A549 (cell line): ENCODE measurements at regions not wholly inside any gene's neighbourhood (a gene's known extent, or its start where the extent isn't known, plus 50 kb on each side); places are given as distances from the start of the nearest gene placed in this dataset.

ENCODE experiments used
- ATAC-seq, 2 experiments: fragments of 200-7000 bp in 1 of 2; fragments of >200 bp in 1 of 2; cut with Nextera tagmentation in 1 of 2; cut with Tn5 transposase in 1 of 2; 3 replicates each; pipeline versions ENCODE4 v1.8.0 to v1.9.1; 2018 to 2020; ENCODE audit warnings: mild to moderate bottlenecking in 1 of 2, moderate library complexity in 1 of 2
- CTCF ChIA-PET: fragments of 300-600 bp; sonication (Branson Sonifier 250); formaldehyde crosslinking; extraction: SDS; loops from one replicate; lab custom pipeline; 2021; ENCODE audit warnings: antibody characterized with exemption, inconsistent platforms; lab: Yijun Ruan, JAX
- POLR2A ChIA-PET: fragments of 350-600 bp; formaldehyde crosslinking; extraction: SDS; loops from one replicate; lab custom pipeline; 2021; ENCODE audit warnings: antibody characterized with exemption, inconsistent platforms; lab: Yijun Ruan, JAX
- DNase-seq, 2 experiments: peaks; one replicate each; pipeline versions ENCODE4 v3.0.0 to v3.0.0-alpha.2; 2011 to 2016; ENCODE audit warnings: low read depth in 1 of 2, low spot score in 1 of 2
- FAIRE-seq: peaks from 2 replicates; lab custom pipeline; 2011; peaks lifted over from hg19 to GRCh38; lab: Jason Lieb, UNC
- H3K27ac ChIP-seq, 2 experiments: fragments of >200 bp; sonication (Bioruptor Twin); formaldehyde crosslinking; 3 replicates each; pipeline ENCODE4 v1.5.1; 2016 to 2017
- H3K4me1 ChIP-seq: fragments of >200 bp; sonication (Bioruptor Twin); formaldehyde crosslinking; 3 replicates; pipeline ENCODE4 v1.6.1; 2016
- H3K4me2 ChIP-seq: fragments of >200 bp; sonication (Bioruptor Twin); formaldehyde crosslinking; 3 replicates; pipeline ENCODE4 v1.6.1; 2016
- H3K4me3 ChIP-seq: fragments of >200 bp; sonication (Bioruptor Twin); formaldehyde crosslinking; 3 replicates; pipeline ENCODE4 v1.5.1; 2016
- H3K9me3 ChIP-seq: fragments of >200 bp; sonication (Bioruptor Twin); formaldehyde crosslinking; 3 replicates; pipeline ENCODE4 v1.6.1; 2016
- BHLHE40 ChIP-seq: IDR thresholded peaks from 2 replicates; pipeline ENCODE4 v1.6.1; 2012; ENCODE audit warnings: low read depth, low read length, inconsistent platforms
- CEBPB ChIP-seq, 2 experiments: fragments of >200 bp in 1 of 2; sonication (Bioruptor Twin) in 1 of 2; formaldehyde crosslinking in 1 of 2; IDR thresholded peaks; 2 replicates each; pipeline ENCODE4 v1.6.1; 2012 to 2016
- CHD4 ChIP-seq: fragments of 200-600 bp; sonication (generic); IDR thresholded peaks from 2 replicates; pipeline ENCODE4 v1.6.1; 2016; ENCODE audit warnings: antibody characterized with exemption, mild to moderate bottlenecking, borderline replicate concordance
- EHMT2 ChIP-seq: fragments of 200-600 bp; sonication (generic); IDR thresholded peaks from 2 replicates; pipeline ENCODE4 v1.6.1; 2016; ENCODE audit warnings: antibody characterized with exemption, low read depth, mild to moderate bottlenecking, moderate library complexity
- FOSB ChIP-seq: fragments of 250-450 bp; sonication (Bioruptor Pico); IDR thresholded peaks from 2 replicates; pipeline ENCODE4 v1.5.0; 2020; ENCODE audit warnings: mild to moderate bottlenecking, moderate library complexity
- FOXS1 ChIP-seq: fragments of 250-450 bp; sonication (Bioruptor Pico); IDR thresholded peaks from 2 replicates; pipeline ENCODE4 v1.5.0; 2020; ENCODE audit warnings: mild to moderate bottlenecking, moderate library complexity
- GATA3 ChIP-seq: IDR thresholded peaks from 2 replicates; pipeline ENCODE4 v1.6.1; 2012; ENCODE audit warnings: borderline replicate concordance
- HDAC2 ChIP-seq: fragments of 200-600 bp; sonication (generic); IDR thresholded peaks from 2 replicates; pipeline ENCODE4 v1.6.1; 2016
- HEYL ChIP-seq: fragments of 250-450 bp; sonication (Bioruptor Pico); IDR thresholded peaks from 2 replicates; pipeline ENCODE4 v1.8.0; 2021; ENCODE audit warnings: mild to moderate bottlenecking, moderate library complexity
- HOXA7 ChIP-seq: fragments of 250-450 bp; sonication (Bioruptor Pico); IDR thresholded peaks from 2 replicates; pipeline ENCODE4 v1.5.0; 2020; ENCODE audit warnings: mild to moderate bottlenecking, moderate library complexity
- HOXB13 ChIP-seq: fragments of 250-450 bp; sonication (Bioruptor Pico); IDR thresholded peaks from 2 replicates; pipeline ENCODE4 v1.5.0; 2020; ENCODE audit warnings: low read depth, mild to moderate bottlenecking, moderate library complexity
- KDM5A ChIP-seq: fragments of 200-600 bp; sonication (generic); IDR thresholded peaks from 2 replicates; pipeline ENCODE4 v1.6.1; 2016; ENCODE audit warnings: antibody characterized with exemption, mild to moderate bottlenecking
- PHF8 ChIP-seq: fragments of 200-600 bp; sonication (generic); IDR thresholded peaks from 2 replicates; pipeline ENCODE4 v1.6.1; 2016; ENCODE audit warnings: low read depth, mild to moderate bottlenecking, antibody characterized with exemption, moderate library complexity, borderline replicate concordance
- POLR2A ChIP-seq: IDR thresholded peaks from 2 replicates; pipeline ENCODE4 v1.6.1; 2012; ENCODE audit warnings: mild to moderate bottlenecking, low read length
- RARB ChIP-seq: fragments of 250-450 bp; sonication (Bioruptor Pico); IDR thresholded peaks from 2 replicates; pipeline ENCODE4 v1.8.0; 2021; ENCODE audit warnings: mild to moderate bottlenecking, moderate library complexity
- RCOR1 ChIP-seq: fragments of 150-350 bp; IDR thresholded peaks from 2 replicates; pipeline ENCODE4 v1.6.1; 2014; ENCODE audit warnings: antibody characterized with exemption, low read length, low read depth
- RNF2 ChIP-seq: fragments of 200-600 bp; sonication (generic); IDR thresholded peaks from 2 replicates; pipeline ENCODE4 v1.6.1; 2016; ENCODE audit warnings: low read depth, mild to moderate bottlenecking, antibody characterized with exemption, moderate library complexity, borderline replicate concordance
- TFCP2L1 ChIP-seq: fragments of 250-450 bp; sonication (Bioruptor Pico); IDR thresholded peaks from 2 replicates; pipeline ENCODE4 v1.5.0; 2021; ENCODE audit warnings: mild to moderate bottlenecking
- TP53 ChIP-seq: fragments of 250-450 bp; sonication (Bioruptor Pico); IDR thresholded peaks from 2 replicates; pipeline ENCODE4 v1.5.0; 2021; ENCODE audit warnings: mild to moderate bottlenecking, moderate library complexity
- ZSCAN20 ChIP-seq: fragments of 250-450 bp; sonication (Bioruptor Pico); IDR thresholded peaks from 2 replicates; pipeline ENCODE4 v1.8.0; 2022; ENCODE audit warnings: mild to moderate bottlenecking, moderate library complexity
- WGBS: methylation state at CpG from one replicate; pipeline ENCODE4 v1.1.6; 2017; ENCODE audit errors: missing lambda C conversion rate; 5-methylcytosine and 5-hydroxymethylcytosine counted together
- TF ChIP-seq, protein P1 (sequence below): fragments of 200-600 bp; sonication (generic); IDR thresholded peaks from 2 replicates; pipeline ENCODE4 v1.6.1; 2016; ENCODE audit warnings: antibody characterized with exemption, mild to moderate bottlenecking, moderate library complexity
- TF ChIP-seq, protein P2 (sequence below): fragments of 150-350 bp; IDR thresholded peaks from 2 replicates; pipeline ENCODE4 v1.6.1; 2014; ENCODE audit warnings: low read depth, mild to moderate bottlenecking, low read length
- TF ChIP-seq, protein P3 (sequence below): IDR thresholded peaks from 2 replicates; pipeline ENCODE4 v1.6.1; 2012
- TF ChIP-seq, protein P4 (sequence below): fragments of 250-450 bp; sonication (Bioruptor Pico); IDR thresholded peaks from 2 replicates; pipeline ENCODE4 v1.5.0; 2021; ENCODE audit warnings: mild to moderate bottlenecking, moderate library complexity, borderline replicate concordance

DNA sequence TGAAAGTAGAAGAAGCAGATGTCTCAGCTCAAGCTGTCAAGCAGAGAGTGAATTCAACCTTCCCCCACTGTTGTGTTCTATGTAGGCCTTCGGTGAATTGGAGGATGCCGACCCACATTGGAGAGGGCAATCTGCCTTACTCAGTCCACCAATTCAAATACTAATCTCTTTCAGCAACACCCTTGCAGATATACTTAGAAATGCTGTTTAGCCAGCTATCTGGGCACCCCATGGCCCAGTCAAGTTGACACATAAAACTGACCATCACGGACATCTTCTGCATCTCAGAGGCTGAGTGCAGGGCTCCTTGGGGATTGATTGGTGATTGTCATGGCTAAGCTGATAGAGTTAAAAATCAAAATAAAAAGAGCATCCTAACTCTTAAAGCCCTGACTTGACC is 58.3 kb downstream of the IRX3 start (continued):
- TF ChIP-seq KDM5A (no peak), CHD4 (no peak)

DNA sequence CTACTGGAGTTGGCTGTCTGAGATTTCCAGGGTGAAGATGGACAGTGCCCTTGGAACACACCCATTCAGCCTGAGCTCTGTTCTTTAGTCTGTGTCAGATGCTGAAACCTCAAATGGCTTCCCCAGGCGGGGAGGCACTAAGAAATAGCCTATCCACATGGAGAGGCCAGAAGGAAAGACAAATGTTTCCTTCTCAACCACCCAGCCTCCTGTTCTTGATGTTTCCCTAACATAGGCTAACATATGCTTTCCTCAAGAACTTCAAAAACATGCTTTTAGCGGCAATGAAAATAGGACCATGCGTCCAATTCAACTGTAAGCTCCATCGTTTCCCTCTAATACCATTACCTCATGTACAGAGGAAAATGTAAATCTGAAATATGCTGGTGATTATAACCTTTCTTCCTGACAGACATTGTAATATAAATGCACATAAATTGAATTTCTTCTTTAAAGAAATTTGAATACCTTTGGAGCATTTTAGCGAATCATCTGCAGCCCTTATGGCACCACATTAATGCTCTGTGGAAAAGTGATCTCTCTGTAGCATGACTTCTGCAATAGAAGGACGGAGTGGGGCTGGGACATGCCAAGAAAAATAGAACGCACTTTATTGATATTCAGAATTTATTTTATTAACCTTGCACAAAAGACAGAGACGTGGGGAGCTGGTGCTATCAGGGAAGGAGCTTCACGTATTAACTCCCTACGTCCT is 60.1 kb downstream of the IRX3 start:
- ChIA-PET CTCF (interaction anchor here (0.6 to 1.4 kb wide), 2 partner anchors 13 to 806 kb away, joined by 3 to 4 read pairs; no protein-coding TSS in a partner anchor), POLR2A (no interaction called here)
- no peak overlapping the region for H3K4me3 ChIP-seq
- H3K4me2 ChIP-seq, result no peak overlapping the region
- no peaks in the 10 kb centered on the region for H3K9me3 ChIP-seq
- TF ChIP-seq RARB (CRISPR knock-in tag) (no peak), TP53 (CRISPR knock-in tag) (no peak), GATA3 (no peak), ZSCAN20 (CRISPR knock-in tag) (no peak), HDAC2 (no peak), HOXB13 (CRISPR knock-in tag) (no peak), POLR2A (no peak), HEYL (CRISPR knock-in tag) (no peak), HOXA7 (CRISPR knock-in tag) (no peak), PHF8 (no peak), TFCP2L1 (no peak), BHLHE40 (no peak)
- TF ChIP-seq, protein P1, sequence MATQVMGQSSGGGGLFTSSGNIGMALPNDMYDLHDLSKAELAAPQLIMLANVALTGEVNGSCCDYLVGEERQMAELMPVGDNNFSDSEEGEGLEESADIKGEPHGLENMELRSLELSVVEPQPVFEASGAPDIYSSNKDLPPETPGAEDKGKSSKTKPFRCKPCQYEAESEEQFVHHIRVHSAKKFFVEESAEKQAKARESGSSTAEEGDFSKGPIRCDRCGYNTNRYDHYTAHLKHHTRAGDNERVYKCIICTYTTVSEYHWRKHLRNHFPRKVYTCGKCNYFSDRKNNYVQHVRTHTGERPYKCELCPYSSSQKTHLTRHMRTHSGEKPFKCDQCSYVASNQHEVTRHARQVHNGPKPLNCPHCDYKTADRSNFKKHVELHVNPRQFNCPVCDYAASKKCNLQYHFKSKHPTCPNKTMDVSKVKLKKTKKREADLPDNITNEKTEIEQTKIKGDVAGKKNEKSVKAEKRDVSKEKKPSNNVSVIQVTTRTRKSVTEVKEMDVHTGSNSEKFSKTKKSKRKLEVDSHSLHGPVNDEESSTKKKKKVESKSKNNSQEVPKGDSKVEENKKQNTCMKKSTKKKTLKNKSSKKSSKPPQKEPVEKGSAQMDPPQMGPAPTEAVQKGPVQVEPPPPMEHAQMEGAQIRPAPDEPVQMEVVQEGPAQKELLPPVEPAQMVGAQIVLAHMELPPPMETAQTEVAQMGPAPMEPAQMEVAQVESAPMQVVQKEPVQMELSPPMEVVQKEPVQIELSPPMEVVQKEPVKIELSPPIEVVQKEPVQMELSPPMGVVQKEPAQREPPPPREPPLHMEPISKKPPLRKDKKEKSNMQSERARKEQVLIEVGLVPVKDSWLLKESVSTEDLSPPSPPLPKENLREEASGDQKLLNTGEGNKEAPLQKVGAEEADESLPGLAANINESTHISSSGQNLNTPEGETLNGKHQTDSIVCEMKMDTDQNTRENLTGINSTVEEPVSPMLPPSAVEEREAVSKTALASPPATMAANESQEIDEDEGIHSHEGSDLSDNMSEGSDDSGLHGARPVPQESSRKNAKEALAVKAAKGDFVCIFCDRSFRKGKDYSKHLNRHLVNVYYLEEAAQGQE, result no peak
- TF ChIP-seq, protein P2, sequence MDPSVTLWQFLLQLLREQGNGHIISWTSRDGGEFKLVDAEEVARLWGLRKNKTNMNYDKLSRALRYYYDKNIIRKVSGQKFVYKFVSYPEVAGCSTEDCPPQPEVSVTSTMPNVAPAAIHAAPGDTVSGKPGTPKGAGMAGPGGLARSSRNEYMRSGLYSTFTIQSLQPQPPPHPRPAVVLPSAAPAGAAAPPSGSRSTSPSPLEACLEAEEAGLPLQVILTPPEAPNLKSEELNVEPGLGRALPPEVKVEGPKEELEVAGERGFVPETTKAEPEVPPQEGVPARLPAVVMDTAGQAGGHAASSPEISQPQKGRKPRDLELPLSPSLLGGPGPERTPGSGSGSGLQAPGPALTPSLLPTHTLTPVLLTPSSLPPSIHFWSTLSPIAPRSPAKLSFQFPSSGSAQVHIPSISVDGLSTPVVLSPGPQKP, result no peak
- TF ChIP-seq, protein P3, sequence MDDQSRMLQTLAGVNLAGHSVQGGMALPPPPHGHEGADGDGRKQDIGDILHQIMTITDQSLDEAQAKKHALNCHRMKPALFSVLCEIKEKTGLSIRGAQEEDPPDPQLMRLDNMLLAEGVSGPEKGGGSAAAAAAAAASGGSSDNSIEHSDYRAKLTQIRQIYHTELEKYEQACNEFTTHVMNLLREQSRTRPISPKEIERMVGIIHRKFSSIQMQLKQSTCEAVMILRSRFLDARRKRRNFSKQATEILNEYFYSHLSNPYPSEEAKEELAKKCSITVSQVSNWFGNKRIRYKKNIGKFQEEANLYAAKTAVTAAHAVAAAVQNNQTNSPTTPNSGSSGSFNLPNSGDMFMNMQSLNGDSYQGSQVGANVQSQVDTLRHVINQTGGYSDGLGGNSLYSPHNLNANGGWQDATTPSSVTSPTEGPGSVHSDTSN, result no peak
- DNase-seq, result no peak
- WGBS, result 67% methylated on average over 10 of the region's 10 CpGs
- no peak overlapping the region for H3K27ac ChIP-seq
- no peaks in the 10 kb centered on the region for H3K4me1 ChIP-seq
- no peak for FAIRE-seq
- ATAC-seq, result no peak

DNA sequence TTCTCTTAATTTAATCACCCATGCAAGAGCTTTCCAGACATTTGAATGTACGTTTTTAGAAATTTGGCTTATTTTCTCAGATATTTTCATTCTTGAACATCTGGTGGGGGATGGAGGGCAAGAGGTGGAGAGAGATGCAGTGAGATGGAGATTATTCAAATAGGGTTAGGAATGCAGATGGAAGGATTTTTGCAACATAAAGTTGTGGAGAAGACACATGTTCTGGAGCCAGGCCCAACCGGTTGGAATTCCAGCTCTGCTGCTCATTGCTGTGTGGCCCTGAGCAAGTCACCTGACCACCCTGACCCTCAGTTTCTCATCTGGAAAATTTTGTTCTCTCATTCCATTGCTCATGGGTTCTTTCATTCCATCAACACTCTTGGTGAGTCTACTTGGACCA is 66.9 kb downstream of the IRX3 start:
- ATAC-seq (no peak), DNase-seq (no peak), FAIRE-seq (no peak)
- WGBS, result 61% methylated on average over 2 of the region's 2 CpGs
- no peak overlapping the region for H3K4me2 ChIP-seq
- no peaks in the 10 kb centered on the region; the same call in 2 of the 3 replicates for H3K9me3 ChIP-seq
- ChIA-PET POLR2A (no interaction called here), CTCF (no interaction called here)
- no peaks in the 10 kb centered on the region for H3K4me1 ChIP-seq
- H3K27ac ChIP-seq, result no peak overlapping the region
- no peak overlapping the region for H3K4me3 ChIP-seq
- TF ChIP-seq HDAC2, result no peak
- TF ChIP-seq, protein P1, result no peak
- no peak for TF ChIP-seq RCOR1
- no peak for TF ChIP-seq EHMT2
- no peak for TF ChIP-seq FOXS1 (CRISPR knock-in tag)
- no peak for TF ChIP-seq CHD4
- TF ChIP-seq TP53 (CRISPR knock-in tag), result no peak
- TF ChIP-seq GATA3, result no peak
- TF ChIP-seq FOSB (CRISPR knock-in tag), result no peak
- no peak for TF ChIP-seq KDM5A
- TF ChIP-seq RNF2, result no peak
- TF ChIP-seq, protein P4, sequence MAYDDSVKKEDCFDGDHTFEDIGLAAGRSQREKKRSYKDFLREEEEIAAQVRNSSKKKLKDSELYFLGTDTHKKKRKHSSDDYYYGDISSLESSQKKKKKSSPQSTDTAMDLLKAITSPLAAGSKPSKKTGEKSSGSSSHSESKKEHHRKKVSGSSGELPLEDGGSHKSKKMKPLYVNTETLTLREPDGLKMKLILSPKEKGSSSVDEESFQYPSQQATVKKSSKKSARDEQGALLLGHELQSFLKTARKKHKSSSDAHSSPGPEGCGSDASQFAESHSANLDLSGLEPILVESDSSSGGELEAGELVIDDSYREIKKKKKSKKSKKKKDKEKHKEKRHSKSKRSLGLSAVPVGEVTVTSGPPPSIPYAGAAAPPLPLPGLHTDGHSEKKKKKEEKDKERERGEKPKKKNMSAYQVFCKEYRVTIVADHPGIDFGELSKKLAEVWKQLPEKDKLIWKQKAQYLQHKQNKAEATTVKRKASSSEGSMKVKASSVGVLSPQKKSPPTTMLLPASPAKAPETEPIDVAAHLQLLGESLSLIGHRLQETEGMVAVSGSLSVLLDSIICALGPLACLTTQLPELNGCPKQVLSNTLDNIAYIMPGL (CRISPR knock-in tag), result no peak
- TF ChIP-seq CEBPB (IDR thresholded peaks at IDR 0.05), result no peak
